ENCODE measurements at regions not wholly inside any gene's neighbourhood (a gene's known extent, or its start where the extent isn't known, plus 50 kb on each side); places are given as distances from the start of the nearest gene placed in this dataset.
A peak's percentile ranks its signal among the peaks of the same experiment; 100 is the strongest.

DNA sequence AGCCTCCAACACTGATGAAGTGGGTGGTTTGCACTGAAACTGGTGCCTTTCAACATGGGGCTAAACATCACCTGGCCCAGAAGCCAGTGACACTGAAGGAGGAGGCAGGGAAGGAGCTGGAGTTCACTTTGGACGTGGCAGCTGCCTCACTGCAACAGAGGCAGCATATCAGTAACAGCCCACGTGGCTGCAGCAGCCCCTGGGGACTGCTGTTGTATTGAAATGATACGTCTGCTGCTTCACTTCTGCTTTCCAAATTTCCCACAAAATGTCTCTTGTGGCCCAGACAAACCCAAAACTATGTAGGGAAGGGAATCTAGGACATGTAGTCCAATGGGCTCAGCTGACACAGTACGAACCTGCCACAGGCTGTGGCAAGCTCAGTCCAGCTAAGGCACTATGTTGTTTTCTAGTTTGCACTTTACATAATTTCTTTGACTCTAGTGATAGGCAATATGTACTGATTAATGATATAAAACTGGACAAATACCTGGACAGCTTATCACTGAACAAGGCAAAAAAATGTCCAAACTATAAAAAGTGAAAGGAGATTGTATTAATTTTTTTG, 84.7 kb upstream of the RAPGEF2 start:
- Histone ChIP-seq H3K9me3 (ENCODE audit: low read depth, low read length) (no peaks in the 10 kb centered on the region), H3K4me1 (ENCODE audit: insufficient read depth, low read length) (no peaks in the 10 kb centered on the region), H3K27me3 (ENCODE audit: insufficient read depth, low read length) (no peaks in the 10 kb centered on the region), H3K4me2 (ENCODE audit: insufficient read depth, low read length) (peak overlapping the region; percentile 39), H4K20me1 (ENCODE audit: insufficient read depth, low read length) (no peaks in the 10 kb centered on the region), H3K36me3 (ENCODE audit: insufficient read depth, low read length) (no peaks in the 10 kb centered on the region), H3K27ac (ENCODE audit: low read depth, low read length) (no peak overlapping the region), H3K79me2 (ENCODE audit: insufficient read depth, low read length) (no peaks in the 10 kb centered on the region), H2AFZ (ENCODE audit: low read length) (peak overlapping the region; percentile 66), H3K4me3 (ENCODE audit: insufficient read depth, low read length) (no peak overlapping the region)
- no peak for TF ChIP-seq CTCF (IDR thresholded peaks at IDR 0.05; ENCODE audit: extremely low read depth, low read depth, low read length)
- no peak for DNase-seq (ENCODE audit: insufficient read length, low spot score, missing footprints)

GRCh38 chr4:159019356-159019755, 83.5 kb upstream of the RAPGEF2 start:
- Histone ChIP-seq H3K36me3 (ENCODE audit: insufficient read depth, low read length) (no peaks in the 10 kb centered on the region), H2AFZ (ENCODE audit: low read length) (no peak overlapping the region), H3K79me2 (ENCODE audit: insufficient read depth, low read length) (no peaks in the 10 kb centered on the region), H3K4me1 (ENCODE audit: insufficient read depth, low read length) (no peaks in the 10 kb centered on the region), H3K9me3 (ENCODE audit: low read depth, low read length) (no peaks in the 10 kb centered on the region), H3K4me2 (ENCODE audit: insufficient read depth, low read length) (no peak overlapping the region), H3K27me3 (ENCODE audit: insufficient read depth, low read length) (no peaks in the 10 kb centered on the region), H3K27ac (ENCODE audit: low read depth, low read length) (no peak overlapping the region), H3K4me3 (ENCODE audit: insufficient read depth, low read length) (no peak overlapping the region), H4K20me1 (ENCODE audit: insufficient read depth, low read length) (no peaks in the 10 kb centered on the region)
- TF ChIP-seq CTCF (IDR thresholded peaks at IDR 0.05; ENCODE audit: extremely low read depth, low read depth, low read length), result no peak
- no peak for DNase-seq (ENCODE audit: insufficient read length, low spot score, missing footprints)

DNA sequence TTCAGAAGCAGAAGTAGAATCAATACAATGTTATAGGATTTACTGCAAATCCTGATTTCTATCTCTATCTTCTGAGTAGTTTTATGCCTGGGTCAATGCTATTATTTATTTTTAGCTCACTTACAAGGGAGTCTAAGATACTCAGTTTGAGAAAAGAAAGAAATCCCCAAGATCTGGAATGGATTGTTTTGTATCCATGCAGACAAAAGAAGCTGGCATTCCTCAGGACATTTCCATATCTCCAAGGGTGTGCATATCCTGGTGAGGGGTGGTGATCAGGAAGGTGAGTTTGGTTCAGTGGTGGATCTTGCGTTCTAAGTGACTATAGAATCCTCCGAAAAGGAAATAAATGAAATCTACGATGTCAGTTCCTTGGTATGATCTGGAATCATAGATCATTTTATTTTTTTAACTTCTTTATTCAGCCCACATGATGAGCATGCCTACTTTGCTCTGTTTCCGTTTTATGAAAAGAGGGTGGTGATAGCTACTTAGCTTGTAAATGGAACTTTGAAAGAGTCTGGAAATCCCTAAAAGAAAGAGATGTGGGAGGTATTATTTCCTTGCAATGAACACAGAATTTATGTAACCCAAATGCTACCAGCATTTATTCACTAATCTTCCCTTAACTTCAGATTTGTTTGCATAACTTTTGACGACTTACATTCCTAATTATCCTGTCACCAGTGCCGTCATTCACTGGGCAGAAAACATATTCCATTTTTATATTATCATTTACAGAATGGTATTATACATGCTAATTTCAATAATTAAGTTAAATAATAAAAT, 81.1 kb upstream of the RAPGEF2 start:
- H3K79me2 ChIP-seq (ENCODE audit: insufficient read depth, low read length), result no peaks in the 10 kb centered on the region
- H4K20me1 ChIP-seq (ENCODE audit: insufficient read depth, low read length), result no peaks in the 10 kb centered on the region
- no peak overlapping the region for H3K4me2 ChIP-seq (ENCODE audit: insufficient read depth, low read length)
- no peaks in the 10 kb centered on the region for H3K4me1 ChIP-seq (ENCODE audit: insufficient read depth, low read length)
- no peak for DNase-seq (ENCODE audit: insufficient read length, low spot score, missing footprints)
- no peaks in the 10 kb centered on the region for H3K36me3 ChIP-seq (ENCODE audit: insufficient read depth, low read length)
- no peak overlapping the region for H3K4me3 ChIP-seq (ENCODE audit: insufficient read depth, low read length)
- H3K9me3 ChIP-seq (ENCODE audit: low read depth, low read length), result no peaks in the 10 kb centered on the region
- H2AFZ ChIP-seq (ENCODE audit: low read length), result no peak overlapping the region
- no peak overlapping the region for H3K27ac ChIP-seq (ENCODE audit: low read depth, low read length)
- TF ChIP-seq CTCF (IDR thresholded peaks at IDR 0.05; ENCODE audit: extremely low read depth, low read depth, low read length), result no peak
- H3K27me3 ChIP-seq (ENCODE audit: insufficient read depth, low read length), result no peaks in the 10 kb centered on the region

DNA sequence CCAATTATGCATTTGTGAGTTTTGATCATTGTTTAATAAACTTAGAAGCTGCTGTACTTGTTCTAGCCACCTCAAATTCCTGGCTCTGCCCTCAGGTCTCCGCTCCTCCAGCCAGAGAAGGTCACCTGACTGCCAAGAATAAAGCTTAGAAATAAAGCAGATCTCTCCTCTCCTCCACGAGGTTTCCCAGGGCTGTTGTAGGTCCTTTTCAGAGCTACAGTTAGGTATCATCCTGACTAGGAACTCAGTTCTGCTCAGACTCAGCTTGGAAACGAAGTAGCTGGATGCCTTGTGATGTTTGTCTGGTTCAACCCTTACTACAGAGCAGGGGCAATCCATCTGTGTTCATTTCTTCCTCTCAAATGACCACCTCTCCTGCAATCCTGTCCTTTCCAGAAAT, 79.1 kb upstream of the RAPGEF2 start:
- DNase-seq (ENCODE audit: insufficient read length, low spot score, missing footprints), result no peak
- Histone ChIP-seq H4K20me1 (ENCODE audit: insufficient read depth, low read length) (no peaks in the 10 kb centered on the region), H2AFZ (ENCODE audit: low read length) (peak overlapping the region; percentile 44), H3K36me3 (ENCODE audit: insufficient read depth, low read length) (no peaks in the 10 kb centered on the region), H3K4me1 (ENCODE audit: insufficient read depth, low read length) (peaks cover 5% of the 10 kb centered on the region), H3K27ac (ENCODE audit: low read depth, low read length) (no peak overlapping the region), H3K4me2 (ENCODE audit: insufficient read depth, low read length) (no peak overlapping the region), H3K79me2 (ENCODE audit: insufficient read depth, low read length) (no peaks in the 10 kb centered on the region), H3K4me3 (ENCODE audit: insufficient read depth, low read length) (no peak overlapping the region), H3K9me3 (ENCODE audit: low read depth, low read length) (no peaks in the 10 kb centered on the region), H3K27me3 (ENCODE audit: insufficient read depth, low read length) (no peaks in the 10 kb centered on the region)
- no peak for TF ChIP-seq CTCF (IDR thresholded peaks at IDR 0.05; ENCODE audit: extremely low read depth, low read depth, low read length)

Data from osteoblast (primary cell).